HPDE6-E6E7 (cell line): ENCODE measurements at regions not wholly inside any gene's neighbourhood (a gene's known extent, or its start where the extent isn't known, plus 50 kb on each side); places are given as distances from the start of the nearest gene placed in this dataset.
"Not testable (repeated sequence)": the region's sequence is repeated elsewhere in the genome, so short reads cannot be mapped to it uniquely, and the experiment has no call there.

ENCODE experiments used
- DNase-seq: peaks from one replicate; pipeline ENCODE4 v3.0.0; 2011; ENCODE audit warnings: missing footprints; ENCODE audit errors: extremely low spot score

GRCh38 chr6:164700497-164700896 lies 608.9 kb downstream of the C6orf118 start:
- no peak for DNase-seq

DNA sequence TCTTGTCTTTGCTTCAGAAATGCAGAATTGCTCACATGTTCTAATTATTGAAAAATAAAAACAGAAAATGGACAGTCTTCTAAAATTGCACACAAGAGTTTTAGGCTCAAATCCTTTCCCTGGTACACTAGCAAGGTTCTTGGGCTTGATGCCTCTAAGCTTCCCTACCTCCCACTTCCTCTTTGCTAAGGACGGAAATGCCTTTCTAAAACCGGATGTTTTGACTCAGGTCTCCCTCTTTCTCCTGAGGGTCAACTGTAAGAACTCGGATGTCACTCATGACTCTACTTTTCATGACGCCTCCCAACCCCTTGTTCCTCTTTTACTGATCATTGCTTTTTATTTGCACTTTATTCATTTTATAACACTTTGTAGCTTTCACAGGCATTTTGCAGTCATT lies 613.5 kb downstream of the C6orf118 start:
- DNase-seq = no peak

GRCh38 chr6:164694386-164694785 lies 615.0 kb downstream of the C6orf118 start:
- DNase-seq = no peak

GRCh38 chr6:164693944-164694343 lies 615.5 kb downstream of the C6orf118 start:
- no peak for DNase-seq

DNA sequence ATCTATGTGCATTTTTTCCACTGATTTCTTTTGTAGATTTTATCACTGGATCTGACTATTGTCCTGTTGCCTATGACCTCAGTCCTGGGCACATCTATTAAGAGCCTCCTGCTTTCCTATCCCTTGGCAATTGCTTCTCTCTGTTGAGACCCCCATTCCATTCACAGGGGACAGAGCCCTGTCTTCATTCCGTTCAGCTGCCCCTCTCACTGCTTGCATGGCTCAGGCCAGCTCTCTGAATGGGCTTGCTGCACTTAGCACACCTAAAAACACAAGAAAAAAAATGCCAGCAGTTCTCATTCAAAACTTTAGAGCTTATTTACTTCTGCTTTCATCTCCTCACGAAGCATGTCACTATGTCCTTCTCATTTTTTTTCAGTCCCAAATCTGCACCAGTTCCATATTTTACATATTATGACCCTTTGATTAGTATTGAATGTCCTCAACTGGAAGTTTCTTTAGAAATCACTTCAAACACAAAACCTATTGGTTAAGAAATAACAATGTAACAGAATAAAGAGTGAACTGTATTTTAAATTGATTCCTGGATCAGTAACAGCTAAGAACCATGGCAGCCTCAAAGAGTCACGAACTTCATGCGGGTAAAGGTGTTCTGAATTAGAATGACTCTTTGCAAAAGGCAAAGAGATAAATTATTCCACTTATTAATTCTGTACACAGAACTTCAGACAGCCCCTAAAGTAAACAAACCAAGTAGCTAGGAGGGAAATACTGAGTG lies 616.5 kb downstream of the C6orf118 start:
- no peak for DNase-seq

GRCh38 chr6:164690702-164691500 lies 618.5 kb downstream of the C6orf118 start:
- no peak for DNase-seq

- DNase-seq = no peak
These were observed 619.2 kb downstream of the C6orf118 start for GRCh38 chr6:164690241-164690640.

GRCh38 chr6:164665328-164665727 lies 644.1 kb downstream of the C6orf118 start:
- DNase-seq = no peak

DNA sequence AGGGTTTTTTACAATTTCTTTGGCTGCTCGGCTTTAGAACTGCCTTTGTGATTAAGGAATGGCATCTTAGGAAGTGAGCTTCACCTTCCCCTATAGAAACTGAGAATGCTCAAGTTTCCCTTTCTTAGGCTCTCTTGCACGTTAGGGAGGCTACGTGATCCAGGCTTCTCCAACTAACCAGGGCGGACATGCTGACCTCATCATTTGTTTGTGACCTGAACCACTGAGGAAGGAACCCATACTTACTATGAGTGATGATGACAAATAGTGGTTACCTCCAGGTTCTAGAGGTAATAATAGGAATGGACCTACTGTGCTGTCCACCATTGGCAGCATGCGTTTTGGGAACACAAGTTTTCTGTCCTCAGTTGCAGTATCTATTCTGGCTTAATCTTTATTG lies 645.8 kb downstream of the C6orf118 start:
- no peak for DNase-seq

GRCh38 chr6:164661716-164662115 lies 647.7 kb downstream of the C6orf118 start:
- no peak for DNase-seq

DNA sequence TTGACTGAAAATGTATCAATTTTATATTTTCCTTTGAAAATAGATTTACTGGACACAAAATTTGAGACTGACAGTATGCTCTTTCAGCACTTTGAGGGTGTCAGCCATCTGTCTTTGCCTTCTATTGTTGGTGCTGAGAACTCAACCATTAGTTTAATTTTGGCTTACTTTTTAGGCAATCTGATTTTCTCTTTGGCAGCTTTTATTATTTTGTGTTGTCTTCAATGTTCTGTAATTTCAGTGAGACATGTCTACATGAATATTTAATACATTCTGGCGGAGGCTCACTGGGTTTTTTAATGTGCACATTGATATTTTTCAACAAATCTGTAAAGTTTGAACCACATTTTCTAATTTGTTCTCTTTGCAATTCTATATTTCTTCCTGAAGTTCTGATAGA lies 648.6 kb downstream of the C6orf118 start:
- DNase-seq = no peak

GRCh38 chr6:164640956-164641355 lies 668.4 kb downstream of the C6orf118 start:
- no peak for DNase-seq

DNA sequence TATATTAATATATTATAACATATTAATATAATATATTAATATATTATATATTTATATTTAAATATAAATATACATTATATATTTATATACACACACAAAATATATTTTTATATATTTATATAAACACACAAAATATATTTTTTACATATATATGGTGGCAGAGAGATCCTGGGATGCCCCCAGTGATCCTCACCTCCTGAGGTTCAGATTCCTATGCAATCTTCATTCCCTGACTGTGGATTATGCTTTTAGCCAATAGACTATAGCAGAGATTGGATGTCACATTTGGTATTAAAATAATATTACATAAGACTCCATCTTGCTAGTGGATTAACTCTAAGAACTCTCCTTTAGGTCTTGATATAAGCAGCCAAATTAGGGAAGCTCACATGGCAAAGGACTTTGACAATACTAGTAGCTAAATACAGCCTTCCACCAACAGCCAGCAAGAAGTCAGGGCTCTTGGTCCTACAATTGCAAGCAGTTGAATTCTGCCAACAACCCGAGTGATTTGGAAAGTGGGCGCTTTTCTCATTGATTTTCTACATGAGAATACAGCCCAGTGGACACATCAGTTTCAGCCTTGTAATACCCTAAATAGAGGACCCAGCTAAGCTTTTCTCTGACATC lies 681.0 kb downstream of the C6orf118 start:
- no peak for DNase-seq

GRCh38 chr6:164616917-164617524 lies 692.4 kb downstream of the C6orf118 start:
- DNase-seq = no peak

DNA sequence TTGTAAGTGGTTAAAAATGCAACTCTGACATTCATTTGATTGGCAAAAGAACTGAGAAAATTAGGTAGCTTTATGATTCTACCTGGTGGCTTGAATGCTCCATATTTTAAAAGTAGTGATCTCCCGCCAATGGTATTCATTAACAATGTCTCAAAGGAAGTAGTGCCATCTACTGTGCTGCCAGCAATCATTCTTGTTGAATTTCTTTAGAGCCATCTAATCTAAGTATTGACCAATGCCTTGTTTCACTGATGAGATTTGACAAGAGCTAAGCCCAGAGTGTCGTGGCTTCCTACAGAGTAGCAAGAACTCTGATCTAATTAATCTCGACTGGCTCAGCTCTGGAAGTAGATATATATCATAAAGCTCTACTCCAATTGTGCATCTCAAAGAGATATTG lies 696.7 kb downstream of the C6orf118 start:
- DNase-seq = no peak

GRCh38 chr6:164610859-164611258 lies 698.5 kb downstream of the C6orf118 start:
- DNase-seq = not testable (repeated sequence)

- DNase-seq = not testable (repeated sequence)
These were observed 707.0 kb downstream of the C6orf118 start for GRCh38 chr6:164602415-164602814.

DNA sequence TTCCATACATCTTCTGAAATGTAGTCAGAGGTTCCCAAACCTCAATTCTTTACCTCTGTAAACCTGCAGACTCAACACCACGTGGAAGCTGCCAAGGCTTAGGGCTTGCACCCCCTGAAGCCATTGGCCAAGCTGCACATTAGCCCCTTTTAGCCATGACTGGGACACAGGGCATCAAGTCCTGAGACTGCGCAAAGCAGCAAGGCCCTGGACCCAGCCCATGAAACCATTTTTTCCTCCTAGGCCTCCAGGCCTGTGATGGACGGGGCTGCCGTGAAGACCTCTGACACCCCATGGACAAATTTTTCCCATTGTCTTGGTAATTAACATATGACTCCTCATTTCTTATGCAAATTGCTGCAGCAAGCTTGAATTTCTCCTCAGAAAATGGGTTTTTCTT lies 727.8 kb downstream of the C6orf118 start:
- no peak for DNase-seq

- DNase-seq = no peak
These were observed 730.4 kb downstream of the C6orf118 start for GRCh38 chr6:164579035-164579434.

DNA sequence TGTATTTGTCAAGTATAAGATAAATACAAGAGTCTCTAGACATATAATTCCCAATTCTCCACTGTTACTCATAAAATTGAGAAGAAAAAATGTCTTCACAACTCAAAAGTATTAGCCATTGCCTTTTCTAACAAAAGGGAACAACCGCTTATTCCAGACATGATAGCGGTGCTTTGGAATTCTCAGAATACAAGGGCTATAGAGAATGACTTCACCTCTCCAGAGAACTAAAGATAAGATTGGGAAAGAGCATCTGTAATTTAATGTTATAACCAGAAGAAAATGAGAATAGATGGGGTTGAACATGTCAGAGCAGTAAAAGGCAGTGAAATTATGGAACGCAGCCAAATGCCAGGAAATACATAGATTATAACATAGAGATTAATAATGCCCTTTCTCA lies 730.8 kb downstream of the C6orf118 start:
- DNase-seq = no peak

DNA sequence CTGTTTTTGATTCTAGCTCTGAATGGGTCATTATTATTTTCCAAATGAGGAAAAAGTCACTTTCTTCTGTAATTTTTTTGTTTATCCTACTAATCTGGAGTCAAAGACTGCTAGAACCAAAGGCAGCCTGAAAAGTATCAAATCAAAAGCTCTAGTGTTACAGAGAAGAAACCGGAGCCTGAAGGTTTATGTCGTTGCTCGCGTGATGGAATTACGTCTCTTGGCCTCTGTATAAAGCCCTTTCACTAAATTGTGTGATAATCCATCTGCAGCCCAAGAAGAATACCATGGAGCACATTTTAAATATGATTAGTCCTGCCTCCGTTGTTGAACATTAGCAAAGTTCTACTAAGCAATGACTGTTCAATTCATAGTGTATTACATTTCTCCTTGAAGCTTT lies 738.6 kb downstream of the C6orf118 start:
- DNase-seq = no peak

DNA sequence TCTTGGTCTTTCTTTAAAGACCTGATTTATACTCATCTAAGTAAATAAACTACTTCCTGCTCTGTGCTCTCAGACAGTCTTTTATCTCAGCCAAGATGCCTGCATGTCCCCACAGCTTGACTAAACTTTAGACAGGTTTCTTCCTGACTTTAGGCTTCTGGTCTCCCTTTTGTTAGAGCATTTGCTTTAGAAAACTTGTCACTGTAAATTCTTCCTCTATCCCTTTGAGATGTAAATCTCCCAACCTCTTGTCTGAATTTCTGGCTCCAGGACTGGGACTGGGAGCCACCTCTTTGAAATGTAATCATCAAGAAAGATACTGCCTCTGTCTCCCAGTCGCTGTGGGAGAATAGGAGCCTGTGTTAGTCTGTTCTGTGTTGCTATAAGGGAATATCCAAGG lies 739.9 kb downstream of the C6orf118 start:
- DNase-seq = no peak
